Mucosa of descending colon (tissue), 3 donors: ENCODE measurements at regions not wholly inside any gene's neighbourhood (a gene's known extent, or its start where the extent isn't known, plus 50 kb on each side); places are given as distances from the start of the nearest gene placed in this dataset.
"Not testable (repeated sequence)": the region's sequence is repeated elsewhere in the genome, so short reads cannot be mapped to it uniquely, and the experiment has no call there.

Experiments
- ATAC-seq: fragments of 200-7000 bp; cut with Tn5 transposase; one replicate; pipeline ENCODE4 v1.9.1; 2020; ENCODE audit warnings: mild to moderate bottlenecking, moderate library complexity
- DNase-seq, 3 donors: peaks; one replicate each; pipeline ENCODE4 v3.0.0-alpha.2; 2020
- H3K36me3 ChIP-seq: fragments of 200-600 bp; one replicate; pipeline ENCODE4 v1.8.0; 2021; ENCODE audit warnings: low read depth, mild to moderate bottlenecking
- H3K4me1 ChIP-seq: fragments of 200-600 bp; one replicate; pipeline ENCODE4 v1.8.0; 2021; ENCODE audit warnings: low read depth, mild to moderate bottlenecking
- H3K4me3 ChIP-seq: fragments of 200-600 bp; one replicate; pipeline ENCODE4 v1.8.0; 2021; ENCODE audit warnings: mild to moderate bottlenecking
- H3K9me3 ChIP-seq: fragments of 200-600 bp; one replicate; pipeline ENCODE4 v1.8.0; 2021; ENCODE audit warnings: mild to moderate bottlenecking
- CTCF ChIP-seq: fragments of 200-600 bp; IDR thresholded peaks from one replicate; pipeline ENCODE4 v1.8.0; 2022; ENCODE audit warnings: antibody characterized with exemption, mild to moderate bottlenecking
- intact Hi-C, 2 donors: fragments of 100-400 bp; cut with DNase I in 1 of 2; cut with micrococcal nuclease in 1 of 2; formaldehyde crosslinking; loops; one replicate each; pipeline versions ENCODE4 v1.11.0 to v1.11.1; 2022; cut with DNase I, micrococcal nuclease
- donor health status: DM: no; HTN: no; CAD: no; lungs with moderate emphysema.
- donor health status: DM: no; HTN: no; CAD: no.
- donor health status: DM: no; HTN: yes; CAD: no.

DNA sequence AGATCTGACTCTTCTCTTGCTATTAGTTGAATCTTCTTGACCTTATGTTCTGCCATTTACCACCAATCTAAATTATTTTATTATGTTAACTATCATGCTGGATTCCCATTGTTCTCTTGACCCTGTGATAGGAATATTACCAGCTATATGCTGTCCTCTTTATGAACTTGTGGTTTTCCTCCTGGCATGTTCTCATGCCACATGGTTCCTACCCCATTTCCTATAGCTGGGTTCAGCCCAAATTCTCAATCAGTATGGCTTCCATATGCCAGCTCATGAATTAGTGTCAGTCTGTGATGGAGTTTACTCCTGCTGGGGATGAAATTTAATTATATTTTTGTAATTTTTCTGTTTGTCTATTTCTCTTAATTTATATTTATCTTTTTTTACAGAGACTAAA, 430.5 kb downstream of the SMARCA1 start:
- no peak for TF ChIP-seq CTCF
- ATAC-seq = no peak
- Histone ChIP-seq H3K4me1 (no peaks in the 10 kb centered on the region), H3K4me3 (no peak overlapping the region), H3K36me3 (no peaks in the 10 kb centered on the region), H3K9me3 (no peaks in the 10 kb centered on the region)
- DNase-seq = no peak
- intact Hi-C loops = no loop called here

DNA sequence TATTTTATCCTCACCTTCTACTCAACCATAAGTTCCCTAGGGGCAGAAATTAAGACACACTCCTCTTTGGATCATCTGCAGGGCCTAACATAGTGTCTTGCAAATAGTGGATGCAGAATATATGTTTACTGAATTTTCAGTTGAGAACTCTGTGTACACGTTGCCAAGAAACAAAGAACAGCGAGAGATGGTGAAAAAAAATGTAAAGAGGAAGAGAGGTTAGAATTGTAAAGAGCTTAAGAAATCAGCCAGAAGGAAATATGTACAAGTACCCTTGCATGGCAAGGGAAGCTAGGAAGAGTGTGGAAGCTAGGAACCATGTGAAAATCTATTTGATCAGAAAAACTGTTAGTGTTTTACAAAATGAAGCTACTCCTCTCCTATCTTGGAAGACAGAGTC, 431.0 kb downstream of the SMARCA1 start:
- Histone ChIP-seq H3K9me3 (no peaks in the 10 kb centered on the region), H3K4me3 (no peak overlapping the region), H3K4me1 (no peaks in the 10 kb centered on the region), H3K36me3 (no peaks in the 10 kb centered on the region)
- DNase-seq (no peak), ATAC-seq (no peak)
- no peak for TF ChIP-seq CTCF
- intact Hi-C loops = no loop called here

GRCh38 chrX:129091097-129091496, 432.2 kb downstream of the SMARCA1 start:
- intact Hi-C loops = no loop called here
- no peaks in the 10 kb centered on the region for H3K4me1 ChIP-seq
- no peaks in the 10 kb centered on the region for H3K9me3 ChIP-seq
- no peak for TF ChIP-seq CTCF
- ATAC-seq (no peak), DNase-seq (no peak)
- no peaks in the 10 kb centered on the region for H3K36me3 ChIP-seq
- H3K4me3 ChIP-seq = no peak overlapping the region

GRCh38 chrX:129086802-129087201, 436.5 kb downstream of the SMARCA1 start:
- DNase-seq = no peak
- Histone ChIP-seq H3K36me3 (no peaks in the 10 kb centered on the region), H3K9me3 (no peaks in the 10 kb centered on the region), H3K4me1 (no peaks in the 10 kb centered on the region), H3K4me3 (no peak overlapping the region)
- intact Hi-C loops = no loop called here
- TF ChIP-seq CTCF = no peak
- no peak for ATAC-seq

GRCh38 chrX:129084291-129084690, 439.0 kb downstream of the SMARCA1 start:
- H3K36me3 ChIP-seq, DNase-seq, ATAC-seq, H3K4me1 ChIP-seq, H3K9me3 ChIP-seq, H3K4me3 ChIP-seq, intact Hi-C loops: not testable (repeated sequence)

DNA sequence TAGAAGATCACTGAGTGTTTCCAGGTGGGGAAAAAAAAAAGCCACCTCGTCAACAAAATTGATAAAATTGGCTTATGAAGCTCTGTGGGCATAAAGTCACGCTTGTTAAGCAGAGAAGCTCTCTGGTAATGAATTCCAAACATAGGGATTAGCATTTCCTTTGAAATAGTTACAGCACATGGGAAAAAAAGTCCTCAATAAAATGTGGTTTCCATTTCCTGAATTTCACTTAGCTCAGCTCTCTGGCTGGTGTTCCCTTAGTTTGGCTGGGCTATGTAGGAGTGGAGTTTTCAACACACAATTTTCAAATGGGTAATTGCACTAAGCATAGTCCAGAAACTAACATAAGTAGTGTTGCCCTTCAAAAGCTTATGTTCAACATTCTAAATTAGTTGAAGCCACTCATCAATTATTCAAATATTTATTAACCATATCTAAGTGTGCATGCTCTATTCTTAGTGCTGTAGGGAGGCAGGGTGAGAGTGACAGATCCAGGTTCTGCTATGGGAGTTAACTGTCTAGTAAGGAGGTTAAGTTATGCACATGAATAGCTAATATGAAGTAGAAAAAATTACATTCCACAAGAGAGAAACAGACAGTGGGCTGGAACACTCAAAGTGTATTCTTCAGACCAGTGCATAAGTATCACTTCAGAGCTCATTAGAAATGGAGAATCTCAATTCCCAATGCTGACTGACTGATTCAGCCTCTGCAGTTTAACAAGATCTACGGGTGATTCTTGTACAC, 445.7 kb downstream of the SMARCA1 start:
- Histone ChIP-seq H3K36me3 (no peaks in the 10 kb centered on the region), H3K4me1 (no peaks in the 10 kb centered on the region), H3K9me3 (no peaks in the 10 kb centered on the region), H3K4me3 (no peak overlapping the region)
- no peak for DNase-seq
- ATAC-seq = no peak
- intact Hi-C loops = no loop called here
- TF ChIP-seq CTCF = no peak
